GM12875 (cell line): ENCODE measurements at regions not wholly inside any gene's neighbourhood (a gene's known extent, or its start where the extent isn't known, plus 50 kb on each side); places are given as distances from the start of the nearest gene placed in this dataset.

Experiments
- H3K4me3 ChIP-seq: one replicate; pipeline ENCODE4 v1.5.1; 2011; ENCODE audit warnings: low read depth, low read length, control low read depth
- CTCF ChIP-seq: IDR thresholded peaks from 2 replicates; pipeline ENCODE4 v1.5.1; 2011; ENCODE audit warnings: low read depth, mild to moderate bottlenecking, control low read depth, inconsistent platforms, low read length, moderate library complexity, borderline replicate concordance; ENCODE audit not compliant: insufficient read depth

- H3K4me3 ChIP-seq = no peak overlapping the region
These were observed 223.4 kb downstream of the COX7C start for GRCh38 chr5:86841000-86841644.

GRCh38 chr5:86858442-86858841 is 240.7 kb downstream of the COX7C start:
- TF ChIP-seq CTCF = no peak
- no peak overlapping the region for H3K4me3 ChIP-seq

More at GRCh38 chr5:86841000-86841644, 223.4 kb downstream of the COX7C start:
- no peak for TF ChIP-seq CTCF

DNA sequence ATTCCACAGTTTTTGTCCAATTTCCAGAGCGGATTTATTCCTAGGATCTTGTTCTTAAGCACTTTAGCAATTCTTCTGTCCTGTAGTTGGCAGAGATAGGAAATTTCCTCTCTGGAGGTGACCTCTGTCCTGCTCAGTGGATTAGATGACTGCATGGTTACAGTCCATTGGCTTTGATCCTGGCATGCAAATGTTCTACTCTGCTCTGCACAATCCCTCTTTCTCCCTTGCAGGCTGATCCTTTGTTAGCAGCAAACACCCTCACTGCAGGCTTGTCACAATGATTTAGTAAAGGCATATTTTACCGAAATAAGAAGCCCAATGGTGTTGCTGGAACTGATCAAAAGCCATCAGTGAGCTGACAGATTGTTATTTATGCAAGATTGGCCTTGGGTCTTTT is 243.8 kb downstream of the COX7C start:
- H3K4me3 ChIP-seq = no peak overlapping the region
- TF ChIP-seq CTCF = no peak

- no peak overlapping the region for H3K4me3 ChIP-seq
- TF ChIP-seq CTCF = no peak
These were observed 244.4 kb downstream of the COX7C start for GRCh38 chr5:86862093-86862492.

DNA sequence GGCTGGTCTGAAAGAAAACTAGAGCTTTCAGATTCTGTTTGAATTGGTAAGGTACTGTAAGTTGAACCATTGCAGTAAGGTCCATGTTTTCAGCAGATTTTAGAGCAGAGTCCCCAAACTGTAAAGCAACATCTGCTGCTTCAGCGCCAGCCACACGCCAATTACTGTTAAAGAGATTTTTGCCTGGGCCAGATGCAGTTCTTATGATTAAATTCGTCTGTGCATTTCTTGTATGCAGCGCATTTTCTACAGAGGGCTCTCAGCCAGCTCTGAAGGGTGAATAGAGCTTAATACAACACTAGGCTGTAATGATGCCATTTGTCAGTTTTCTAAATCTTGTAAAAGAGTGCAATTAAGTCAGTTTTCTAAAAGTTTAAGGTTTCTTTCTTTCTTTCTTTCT is 246.3 kb downstream of the COX7C start:
- TF ChIP-seq CTCF = no peak
- no peak overlapping the region for H3K4me3 ChIP-seq

DNA sequence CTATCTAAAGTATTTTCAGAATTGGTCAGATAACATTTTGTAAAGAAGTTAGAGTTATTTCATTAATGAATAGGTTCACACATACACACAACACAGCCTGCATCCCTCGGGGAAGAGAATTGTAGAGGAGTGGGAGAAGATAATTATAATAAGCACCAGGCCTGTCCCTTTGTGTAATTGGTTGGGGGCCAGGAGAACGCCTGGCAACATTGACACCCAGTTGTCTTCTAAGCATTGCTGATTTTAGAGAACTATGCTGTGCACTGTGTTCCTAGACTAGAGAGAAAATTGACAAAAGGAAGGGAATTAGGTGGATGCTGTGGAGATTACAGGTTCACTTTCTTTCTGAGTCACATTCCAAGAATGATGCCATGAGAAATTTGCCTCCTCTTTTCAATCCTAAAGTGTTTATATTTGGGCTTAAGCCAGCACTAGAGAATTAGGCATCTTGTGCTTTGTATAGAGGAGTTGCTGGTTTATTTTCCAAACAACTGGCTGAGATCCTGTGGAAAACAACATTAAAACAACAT is 247.6 kb downstream of the COX7C start:
- no peak for TF ChIP-seq CTCF

DNA sequence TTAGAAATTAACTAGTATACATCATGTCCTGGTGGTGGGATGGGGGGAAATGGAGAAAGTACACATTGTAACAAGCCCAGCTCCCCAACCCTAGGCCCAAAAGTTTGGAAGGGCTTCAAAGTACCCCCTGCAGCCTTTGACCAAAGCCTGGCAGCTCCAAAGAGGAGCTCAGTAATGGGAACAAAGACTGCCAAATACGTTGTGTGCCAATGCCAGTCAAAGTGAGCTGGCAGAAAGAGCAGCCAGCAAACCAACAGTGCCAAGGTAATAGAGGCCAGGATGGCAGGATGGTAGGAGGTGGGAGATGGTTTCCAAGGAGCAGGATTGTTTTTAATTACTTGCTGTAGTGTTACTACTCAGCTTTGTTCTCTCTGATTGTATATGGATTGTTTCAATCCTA is 248.3 kb downstream of the COX7C start:
- H3K4me3 ChIP-seq = no peak overlapping the region
- TF ChIP-seq CTCF = no peak

More for the DNA sequence above, 247.6 kb downstream of the COX7C start:
- H3K4me3 ChIP-seq = no peak overlapping the region
